NCI-H2107 (cell line): ENCODE measurements at regions not wholly inside any gene's neighbourhood (a gene's known extent, or its start where the extent isn't known, plus 50 kb on each side); places are given as distances from the start of the nearest gene placed in this dataset.

Experiments used
- DNase-seq: peaks from one replicate; lab custom pipeline; 2025; lab: John Stamatoyannopoulos, UW

DNA sequence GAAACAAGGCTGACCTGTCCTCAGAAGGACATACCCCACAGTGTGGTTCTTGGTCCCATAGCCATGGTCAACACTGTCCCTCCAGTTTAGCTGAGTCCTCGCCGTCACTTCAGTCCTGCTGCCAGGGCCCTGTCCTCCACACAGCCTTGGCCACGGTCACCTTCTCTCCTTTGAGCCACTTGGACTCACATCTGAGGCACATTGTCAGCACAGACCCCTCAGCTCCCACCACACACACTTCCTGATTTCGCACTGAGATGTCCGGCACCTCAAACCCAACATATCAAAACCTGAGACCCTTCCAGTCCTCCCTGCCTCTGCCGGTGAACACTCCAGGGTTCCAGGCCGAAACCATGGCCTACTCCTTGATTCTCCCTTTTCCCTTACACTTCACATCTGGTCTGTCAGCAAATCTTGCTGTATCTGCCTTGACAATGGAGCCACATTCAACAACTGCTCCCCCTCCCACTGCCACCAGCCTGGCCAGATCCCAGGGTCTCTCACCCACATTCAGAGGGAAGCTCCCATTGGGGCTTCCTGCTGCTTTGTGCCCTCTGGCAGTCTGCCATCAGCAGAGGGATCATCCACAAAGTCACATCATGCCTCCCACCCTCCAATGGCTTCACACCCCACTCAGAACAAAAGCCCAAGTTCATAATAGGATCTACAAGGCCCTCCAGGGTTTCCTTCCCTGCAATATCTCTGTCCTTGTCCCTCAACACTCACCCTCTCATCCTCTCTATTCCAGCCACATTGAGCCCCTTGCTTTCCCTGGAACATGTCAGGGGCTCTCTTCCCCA lies 219.6 kb upstream of the SHH start:
- no peak for DNase-seq

DNA sequence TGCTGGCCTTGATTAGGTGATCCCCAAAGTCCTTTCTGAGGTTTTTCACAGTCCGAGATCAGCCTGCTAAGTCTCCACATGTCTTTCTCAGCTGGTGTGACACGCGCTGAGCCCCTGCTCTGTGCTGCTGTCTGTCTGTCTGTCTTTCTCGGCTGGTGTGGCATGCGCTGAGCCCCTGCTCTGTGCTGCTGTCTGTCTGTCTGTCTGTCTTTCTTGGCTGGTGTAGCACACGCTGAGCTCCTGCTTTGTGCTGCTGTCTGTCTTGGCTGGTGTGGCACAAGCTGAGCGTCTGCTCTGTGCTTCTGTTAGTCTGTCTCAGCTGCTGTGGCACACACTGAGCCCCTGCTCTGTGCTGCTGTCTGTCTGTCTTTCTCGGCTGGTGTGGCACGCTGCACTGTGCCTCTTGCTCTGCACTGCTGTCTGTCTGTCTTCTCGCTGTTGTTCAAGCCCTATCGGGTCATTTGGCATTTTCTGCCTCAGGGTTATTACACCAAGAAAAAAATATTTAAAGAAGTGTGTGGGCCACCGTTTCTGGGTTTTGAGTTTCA lies 217.3 kb upstream of the SHH start:
- no peak for DNase-seq

DNA sequence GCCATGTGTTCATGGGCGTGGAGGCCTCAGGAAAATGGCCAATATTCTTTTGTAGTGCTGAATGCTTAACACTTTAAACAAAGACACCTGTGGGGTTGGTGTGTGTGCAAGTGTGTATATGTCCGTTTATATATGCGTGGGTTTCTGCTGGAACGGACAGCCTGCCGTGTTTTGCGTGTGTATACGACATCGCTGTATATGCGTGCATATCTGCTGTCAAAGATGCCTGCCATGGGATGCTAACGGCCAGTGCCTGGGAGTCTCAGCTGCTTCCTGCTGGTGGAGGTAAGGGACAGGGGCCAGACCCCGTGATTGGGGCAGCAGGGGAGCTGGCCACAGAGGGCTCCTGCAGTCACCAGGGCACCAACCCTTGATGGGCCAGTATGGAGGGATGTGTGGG lies 216.3 kb upstream of the SHH start:
- DNase-seq: no peak

DNA sequence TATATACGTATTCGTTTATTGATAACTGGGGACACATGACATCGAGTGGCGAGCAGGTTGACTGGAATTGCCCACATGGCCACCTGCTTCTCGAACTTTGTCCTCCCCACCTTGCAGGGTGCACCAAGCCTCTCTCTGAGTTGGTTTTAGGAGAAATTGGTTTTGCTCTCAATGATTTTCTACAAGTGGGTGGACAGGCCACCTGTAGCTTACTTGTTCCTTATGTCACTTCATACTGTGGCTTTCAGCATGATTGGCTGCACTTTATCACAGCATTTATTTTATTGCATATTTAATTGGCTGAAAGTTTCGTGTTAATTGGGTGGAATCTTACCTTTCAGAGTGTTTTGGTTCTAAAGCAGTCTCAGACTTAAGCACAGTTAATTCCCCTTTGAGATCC lies 215.6 kb upstream of the SHH start:
- no peak for DNase-seq

DNA sequence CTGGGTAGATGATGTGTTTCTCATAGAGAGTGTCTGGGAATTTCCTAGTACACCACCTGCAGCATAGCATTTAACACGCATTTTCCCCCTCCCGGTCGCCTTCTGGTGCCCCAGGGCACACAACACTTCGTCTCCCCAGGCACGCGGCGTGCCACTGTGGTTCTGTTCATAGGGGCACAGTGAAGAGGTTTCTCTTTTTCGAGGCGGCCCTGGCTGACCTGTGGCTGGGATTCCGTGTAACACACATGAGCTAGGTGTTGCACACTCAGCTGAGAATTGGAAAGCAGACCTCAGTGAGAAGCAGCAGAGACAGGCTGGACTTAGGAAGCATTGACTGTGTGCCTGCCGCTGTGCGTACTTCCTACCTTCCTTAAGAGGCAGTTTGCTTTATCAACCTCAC lies 214.3 kb upstream of the SHH start:
- no peak for DNase-seq

DNA sequence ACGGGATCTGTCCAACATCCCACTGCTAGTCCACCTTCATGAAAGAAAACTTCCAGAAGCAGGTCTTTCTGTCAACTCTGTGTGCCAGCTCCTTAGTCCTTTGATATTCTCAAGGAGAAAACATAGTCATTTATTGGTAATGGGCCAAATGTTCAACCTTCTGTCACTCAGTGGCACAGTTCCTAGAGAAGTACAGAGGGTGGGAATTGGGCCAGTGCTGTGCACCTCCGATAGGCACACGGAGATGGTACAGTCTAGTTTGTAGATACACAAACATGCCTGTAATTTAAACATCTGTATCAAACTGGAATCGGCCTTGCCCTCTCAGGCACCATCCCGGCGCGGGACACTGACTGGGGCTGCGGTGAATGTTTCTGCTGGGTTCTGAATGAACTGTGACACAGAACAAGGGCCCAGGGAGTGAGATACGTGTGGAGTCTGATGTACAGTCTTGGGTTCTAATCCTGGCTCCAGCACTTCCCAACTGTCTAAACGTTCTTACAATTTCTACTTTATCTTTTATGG lies 213.9 kb upstream of the SHH start:
- no peak for DNase-seq

DNA sequence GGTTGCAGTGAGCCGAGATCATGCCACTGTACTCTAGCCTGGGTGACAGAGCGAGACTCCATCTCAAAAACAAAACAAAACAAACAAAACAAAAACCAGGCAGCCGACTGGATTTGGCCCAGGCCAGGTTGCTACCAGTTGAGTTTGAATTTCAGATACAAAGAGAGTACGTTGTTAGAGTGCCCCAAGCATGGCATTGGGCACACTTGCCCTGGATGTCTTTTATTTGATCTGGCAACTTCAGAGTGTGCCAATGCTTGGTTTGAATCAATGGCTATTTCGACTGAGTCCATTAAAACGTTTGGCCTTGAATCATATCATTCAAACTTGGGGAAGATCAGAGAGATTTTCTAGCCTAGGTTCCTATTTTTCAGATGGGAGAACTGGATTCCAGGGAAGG lies 213.4 kb upstream of the SHH start:
- DNase-seq: no peak

DNA sequence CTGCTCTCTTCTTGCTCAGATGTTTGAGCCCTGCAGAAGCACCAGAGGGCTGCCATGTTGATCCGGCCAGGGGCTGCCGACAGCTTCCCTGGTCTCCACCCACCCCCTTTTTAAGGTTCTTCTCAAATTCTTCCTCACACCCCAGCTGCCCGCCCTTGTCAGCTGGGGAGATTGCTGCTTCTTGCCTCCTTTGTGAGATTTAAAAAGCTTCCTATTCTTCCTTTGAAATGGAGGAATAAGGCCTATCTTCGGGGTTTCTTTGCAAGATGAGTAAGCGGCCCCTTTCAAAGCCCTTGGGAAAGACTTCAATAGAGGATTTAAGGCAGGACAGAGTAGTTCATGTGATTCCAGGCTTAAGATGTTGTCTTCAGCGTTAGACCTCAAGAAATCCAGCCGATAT lies 211.9 kb upstream of the SHH start:
- no peak for DNase-seq

DNA sequence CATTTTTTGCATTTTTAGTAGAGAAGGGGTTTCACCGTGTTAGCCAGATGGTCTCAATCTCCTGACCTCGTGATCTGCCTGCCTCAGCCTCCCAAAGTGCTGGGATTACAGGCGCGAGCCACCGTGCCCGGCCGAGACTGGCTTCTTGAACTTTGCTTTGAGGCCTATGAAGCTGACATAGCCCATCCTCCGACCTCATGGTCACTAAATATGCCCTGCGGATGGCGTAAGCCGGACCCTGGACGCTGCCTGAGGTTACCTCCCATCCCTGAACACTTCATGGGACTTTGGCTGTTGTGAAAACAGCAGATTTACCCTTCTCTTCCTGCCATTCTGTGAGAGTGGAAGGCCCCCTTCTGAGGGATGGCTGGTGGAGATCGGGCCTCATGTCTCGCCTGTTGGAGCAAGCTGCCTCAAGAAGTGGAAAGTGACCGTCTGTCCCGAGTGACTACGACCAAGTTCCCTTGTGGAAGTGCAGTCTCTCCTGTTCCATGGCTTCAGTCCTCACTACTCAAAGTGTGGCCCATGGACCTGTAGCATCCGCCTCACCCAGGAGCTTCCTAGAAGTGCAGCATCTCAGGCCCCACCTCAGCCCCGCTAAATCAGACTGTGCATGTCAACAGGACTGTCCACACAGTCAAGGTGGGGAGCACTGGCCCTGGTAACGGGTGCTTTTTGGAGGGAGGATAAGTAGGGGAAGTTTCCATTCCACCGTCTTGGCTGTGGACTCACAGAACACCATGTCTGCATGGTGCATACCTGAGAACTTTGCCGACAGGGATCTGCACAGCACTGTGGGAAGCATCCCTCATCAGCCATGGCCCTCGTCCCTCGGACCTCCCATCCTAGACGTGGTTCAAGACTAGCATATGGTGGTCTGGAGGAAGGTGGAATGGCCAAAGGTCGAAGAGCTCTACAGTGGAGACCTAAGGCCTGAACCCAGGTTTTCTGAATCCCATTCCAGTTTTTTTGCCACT lies 210.5 kb upstream of the SHH start:
- DNase-seq: no peak

DNA sequence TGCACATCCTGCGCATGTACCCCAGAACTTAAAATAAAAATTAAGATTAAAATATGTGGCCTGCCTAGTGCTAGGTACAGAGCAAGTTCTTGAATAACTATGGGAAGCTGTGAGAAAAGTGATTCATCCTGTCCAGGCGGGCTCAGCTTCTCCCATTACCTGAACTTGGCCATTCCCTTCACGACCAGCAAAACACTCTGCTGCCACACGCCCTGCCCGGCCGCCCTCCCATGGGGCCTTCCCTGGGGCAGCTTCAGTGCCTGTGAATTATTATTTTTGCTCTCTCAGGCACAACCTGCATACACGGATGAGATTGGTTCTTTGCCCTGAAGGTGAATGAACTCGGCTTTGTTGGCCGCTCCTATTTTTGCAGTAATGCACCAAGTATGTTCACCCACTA lies 209.2 kb upstream of the SHH start:
- no peak for DNase-seq

DNA sequence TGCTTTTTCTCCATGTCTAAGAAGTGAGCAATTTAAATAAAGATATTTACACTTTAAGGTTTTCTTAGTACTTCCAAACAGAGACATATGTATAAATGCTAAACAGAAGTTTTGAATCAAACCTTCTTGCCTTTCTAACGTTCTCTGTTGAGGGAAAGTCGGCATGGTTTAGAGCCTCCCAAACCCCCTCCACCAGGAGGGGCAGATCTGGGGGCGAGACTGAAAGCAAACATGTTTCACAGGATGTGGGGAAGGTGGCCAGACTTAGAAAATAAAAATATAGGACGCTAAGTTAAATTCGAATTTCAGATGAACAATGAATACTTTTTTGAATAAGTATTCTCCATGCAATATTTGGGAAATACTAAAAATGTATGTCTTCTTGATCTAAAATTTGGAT lies 208.3 kb upstream of the SHH start:
- no peak for DNase-seq

DNA sequence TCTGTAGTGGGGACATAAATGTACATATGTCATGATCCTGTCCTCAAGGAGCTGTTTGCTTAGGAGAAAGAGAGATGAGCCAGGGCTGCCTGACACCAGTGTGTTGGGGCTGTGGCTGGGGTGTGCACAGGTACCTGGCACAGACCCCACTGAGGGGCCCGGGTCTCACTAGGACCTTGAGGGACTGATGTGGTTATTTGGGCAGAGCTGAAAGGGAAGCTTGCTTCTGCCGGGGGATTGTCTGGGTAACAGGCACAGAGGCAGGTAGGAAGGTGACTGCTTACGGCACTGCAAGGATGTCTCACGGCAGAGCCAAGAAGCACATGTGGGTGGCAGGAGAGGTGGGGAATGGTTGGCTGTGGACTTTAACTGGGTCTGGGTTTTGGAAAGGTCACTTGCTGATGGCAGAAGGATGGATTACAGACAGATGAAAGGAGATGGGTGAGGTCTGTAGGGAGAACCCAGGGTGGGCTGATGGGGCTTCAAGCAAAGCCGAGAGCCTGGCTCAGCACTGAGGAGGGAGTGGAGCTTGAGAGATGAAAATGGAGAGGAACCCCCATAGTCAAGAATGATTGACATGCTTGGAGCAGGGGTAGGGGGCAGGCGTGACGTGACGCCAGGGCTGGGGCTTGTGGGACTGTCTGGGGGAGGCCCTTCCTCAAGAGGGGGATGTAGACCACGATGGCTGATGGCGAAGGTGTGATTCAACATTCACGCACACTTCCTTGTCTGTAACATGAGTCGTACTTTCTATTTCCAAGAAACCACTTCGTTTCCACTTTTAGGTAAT lies 207.7 kb upstream of the SHH start:
- DNase-seq: no peak

DNA sequence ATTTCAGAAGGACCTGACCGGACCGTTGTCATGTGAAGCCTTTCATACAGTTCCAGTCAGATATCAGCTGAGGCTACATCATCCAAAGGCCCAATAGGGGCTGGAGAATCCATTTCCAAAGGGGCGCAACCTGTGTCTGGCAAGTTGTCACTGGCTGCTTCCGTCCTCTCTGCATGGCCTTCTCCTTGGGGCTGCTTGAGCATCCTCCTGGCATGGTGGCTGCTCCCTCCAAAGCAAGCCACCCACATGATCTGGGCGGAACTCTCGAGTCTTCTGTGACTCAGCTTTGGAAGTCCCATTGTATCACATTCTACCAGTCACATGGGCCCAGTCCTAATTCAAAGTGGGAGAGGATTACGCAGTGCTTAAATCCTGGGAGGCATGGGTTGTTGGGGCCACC lies 207.0 kb upstream of the SHH start:
- no peak for DNase-seq

DNA sequence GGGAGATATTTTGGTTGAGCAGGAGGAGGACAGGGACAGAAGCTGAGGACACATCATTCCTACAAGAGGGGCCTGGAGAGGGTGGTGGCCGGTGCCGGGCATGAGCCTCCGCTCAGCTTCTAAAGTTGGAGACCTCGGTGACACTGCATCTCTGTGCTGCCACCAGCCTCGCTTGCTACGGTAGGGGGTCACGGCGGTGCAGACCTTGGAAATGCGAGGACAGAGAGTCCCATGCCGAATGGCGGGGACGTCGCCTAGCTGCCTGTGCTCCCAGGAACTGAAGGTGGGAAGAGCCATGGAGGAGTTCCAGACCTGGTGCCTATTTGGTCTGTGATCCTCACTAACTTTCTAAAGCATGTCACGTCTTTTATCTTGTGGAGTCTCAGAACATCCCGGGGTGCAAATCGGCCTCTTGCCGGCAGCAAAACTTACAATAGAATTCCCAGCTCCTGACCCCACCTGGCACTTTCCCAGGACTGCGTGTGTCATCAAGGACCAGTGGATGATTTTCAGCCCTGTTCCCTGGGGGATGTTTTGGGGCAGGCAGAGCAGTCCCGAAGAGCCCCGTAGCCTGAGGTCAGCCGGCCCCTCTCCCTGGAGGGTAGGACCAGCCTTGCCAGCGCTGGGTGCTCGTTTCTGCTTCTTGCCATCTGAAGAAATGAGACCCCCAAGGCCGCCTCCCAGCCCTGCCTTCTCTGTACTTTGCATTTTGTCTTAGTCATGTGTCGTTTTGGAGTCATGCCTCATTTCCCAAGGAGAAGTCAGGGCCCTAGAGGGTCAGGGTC lies 205.8 kb upstream of the SHH start:
- DNase-seq: no peak

DNA sequence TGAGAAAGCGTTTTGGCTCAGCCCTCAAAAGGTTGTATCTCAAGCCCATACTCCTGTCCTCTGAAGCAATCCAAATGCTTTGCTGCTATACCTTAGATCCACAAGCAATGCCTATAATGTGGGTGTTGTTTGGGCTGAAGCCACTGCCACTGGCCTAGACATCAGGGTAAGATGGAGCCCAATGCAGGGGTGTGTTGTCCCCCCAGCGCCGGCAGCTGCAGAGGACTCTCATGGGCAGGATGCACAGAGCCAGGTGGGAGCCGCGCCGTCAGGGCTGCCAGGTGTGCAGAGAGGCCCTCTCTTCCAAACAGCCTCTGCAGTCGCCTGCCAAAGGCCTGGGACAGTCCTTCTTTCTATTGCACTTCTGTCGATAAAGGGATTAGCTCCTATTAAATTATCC lies 205.2 kb upstream of the SHH start:
- DNase-seq: no peak

DNA sequence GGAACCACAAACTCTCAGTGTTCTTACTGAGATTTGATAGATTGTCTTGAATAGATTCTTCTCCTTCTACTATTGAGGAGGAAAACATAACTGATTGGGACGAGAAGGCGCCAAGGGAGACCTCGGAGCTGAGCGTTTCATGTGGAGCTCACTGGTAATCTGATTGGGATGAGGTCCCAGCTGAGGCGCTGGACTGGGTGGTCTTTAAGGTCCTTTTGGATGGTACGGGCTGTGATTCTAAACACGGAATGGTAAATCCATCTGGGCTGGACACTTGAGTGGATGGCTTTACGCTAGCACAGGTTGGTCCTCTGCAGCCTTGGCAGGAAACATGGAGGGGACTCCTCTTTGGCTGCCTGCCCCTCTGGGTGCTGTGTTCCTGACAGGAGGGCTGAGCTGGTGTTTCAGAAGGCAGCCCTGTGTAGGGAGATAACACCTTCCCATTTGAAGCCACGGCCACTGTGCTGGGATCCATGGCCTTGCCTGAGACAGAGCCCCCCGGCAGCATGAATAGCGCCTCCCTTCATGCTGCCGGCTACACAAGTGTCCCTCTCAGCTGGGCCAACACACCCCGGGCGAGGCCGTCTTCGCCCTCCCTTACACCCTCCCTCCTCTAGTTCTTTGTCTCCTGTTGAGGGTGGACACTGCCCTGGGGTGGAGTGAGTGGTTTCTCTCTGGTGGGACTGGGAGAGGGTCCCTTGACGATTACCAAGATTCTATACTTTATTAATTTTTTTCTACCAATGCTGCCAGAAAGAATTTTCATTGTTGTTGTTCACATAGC lies 203.2 kb upstream of the SHH start:
- DNase-seq: no peak

DNA sequence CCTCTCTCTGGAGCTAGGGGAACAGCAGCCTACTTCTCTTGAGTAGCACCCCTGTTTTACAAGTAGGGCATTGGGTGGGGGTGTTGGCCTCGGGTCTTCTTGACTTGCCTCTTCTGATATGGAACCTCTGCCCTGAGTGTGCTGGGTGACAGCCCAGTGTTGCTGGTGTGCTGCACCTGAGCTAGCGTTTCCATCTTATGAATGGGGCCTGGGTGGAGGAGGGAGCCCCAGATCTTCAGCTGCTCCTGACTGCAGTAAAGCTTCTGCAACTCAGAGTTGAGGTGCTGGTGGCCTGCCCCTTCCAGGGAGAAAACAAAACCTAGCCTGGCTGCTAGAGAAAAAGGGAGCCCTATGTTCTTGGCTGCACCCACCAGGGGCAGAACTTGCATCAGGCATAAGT lies 202.5 kb upstream of the SHH start:
- DNase-seq: no peak

DNA sequence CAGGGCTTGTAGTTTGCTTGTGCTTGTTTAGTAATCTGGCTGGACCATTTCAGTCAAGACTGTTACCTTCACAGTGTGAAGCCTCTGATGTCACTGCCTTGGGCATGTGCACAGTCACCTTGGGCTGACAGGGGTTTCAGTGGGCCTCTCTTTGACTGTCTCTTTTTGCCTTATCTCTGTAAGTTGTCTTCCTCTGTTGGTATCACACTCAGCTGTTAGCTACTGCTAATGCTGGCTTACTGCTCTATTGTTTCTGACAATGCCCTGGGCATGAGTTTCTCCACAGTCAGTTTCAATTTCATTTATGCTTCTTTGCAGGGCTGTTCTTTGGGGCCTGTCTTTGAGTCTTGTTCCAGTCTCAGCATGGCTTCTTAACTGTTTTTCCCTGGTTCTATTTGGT lies 201.9 kb upstream of the SHH start:
- no peak for DNase-seq

DNA sequence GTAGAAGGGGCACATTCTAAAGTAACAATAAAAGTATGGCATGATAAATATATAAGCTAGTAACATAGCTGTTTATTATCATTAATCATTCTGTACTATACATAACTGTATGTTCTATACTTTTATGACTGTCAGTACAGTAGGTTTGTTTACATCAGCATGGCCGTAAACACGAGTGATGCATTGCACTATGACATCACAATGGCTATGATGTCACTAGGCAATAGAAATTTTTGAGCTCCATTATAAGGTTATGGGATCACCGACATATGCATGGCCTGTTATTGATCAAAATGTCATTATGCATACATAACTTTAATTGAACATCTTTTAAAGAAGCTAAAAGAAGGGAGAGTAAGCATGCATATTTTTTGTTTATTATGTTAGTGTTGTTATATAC lies 200.1 kb upstream of the SHH start:
- DNase-seq: no peak

DNA sequence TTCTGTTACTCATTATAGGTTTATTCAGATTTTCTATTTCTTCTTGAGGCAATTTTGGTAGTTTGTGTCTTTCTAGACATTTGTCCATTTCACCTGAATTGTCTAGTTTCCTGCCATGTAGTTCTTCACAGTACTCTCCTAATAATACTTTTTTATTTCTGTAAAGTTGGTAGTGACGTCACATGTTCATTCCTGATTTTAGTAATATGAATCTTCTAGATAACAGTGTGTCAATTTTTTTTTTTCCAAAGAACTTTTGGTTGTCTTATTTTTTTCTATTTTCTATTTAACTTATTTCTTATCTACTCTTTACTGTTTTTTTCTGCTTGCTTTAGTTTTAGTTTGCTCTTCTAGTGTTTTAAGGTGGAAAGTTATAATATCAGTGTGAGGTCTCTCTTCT lies 197.3 kb upstream of the SHH start:
- no peak for DNase-seq
